Testis (tissue), 2 donors: ENCODE measurements at regions not wholly inside any gene's neighbourhood (a gene's known extent, or its start where the extent isn't known, plus 50 kb on each side); places are given as distances from the start of the nearest gene placed in this dataset.

Source experiments
- DNase-seq: peaks from one replicate; pipeline ENCODE4 v3.0.0-alpha.2; 2019
- H3K27ac ChIP-seq, 2 donors: fragments of 200-600 bp; sonication (generic); one replicate each; pipeline ENCODE4 v1.5.1; 2019
- H3K27me3 ChIP-seq: fragments of 200-600 bp; sonication (generic); one replicate; pipeline ENCODE4 v1.5.1; 2019
- H3K36me3 ChIP-seq: fragments of 200-600 bp; sonication (generic); one replicate; pipeline ENCODE4 v1.5.1; 2017; ENCODE audit warnings: low read depth; ENCODE audit errors: missing control alignments
- H3K4me1 ChIP-seq: fragments of 200-600 bp; sonication (generic); one replicate; pipeline ENCODE4 v1.5.1; 2019
- H3K4me3 ChIP-seq, 2 donors: fragments of 200-600 bp; sonication (generic); one replicate each; pipeline ENCODE4 v1.5.1; 2017 to 2019
- H3K9me3 ChIP-seq: fragments of 200-600 bp; sonication (generic); one replicate; pipeline ENCODE4 v1.5.1; 2017
- POLR2A ChIP-seq: fragments of 450-650 bp; IDR thresholded peaks from one replicate; pipeline ENCODE4 v1.6.1; 2017; ENCODE audit warnings: antibody characterized with exemption, mild to moderate bottlenecking, moderate library complexity
- WGBS, 2 donors: methylation state at CpG; one replicate each; pipeline ENCODE4 v1.1.5; 2018; 5-methylcytosine and 5-hydroxymethylcytosine counted together
- intact Hi-C: fragments of 100-400 bp; cut with DNase I; formaldehyde crosslinking; loops from one replicate; pipeline ENCODE4 v1.15.1; 2023; ENCODE audit warnings: low total_unique reads
- TF ChIP-seq, protein P1 (sequence below), 3 experiments: fragments of 450-650 bp in 2 of 3; fragments of 200-600 bp in 1 of 3; sonication (generic) in 1 of 3; IDR thresholded peaks; one replicate each; pipeline ENCODE4 v1.5.1; 2016 to 2019; ENCODE audit warnings: antibody characterized with exemption in 3 of 3, mild to moderate bottlenecking in 2 of 3, moderate library complexity in 1 of 3

DNA sequence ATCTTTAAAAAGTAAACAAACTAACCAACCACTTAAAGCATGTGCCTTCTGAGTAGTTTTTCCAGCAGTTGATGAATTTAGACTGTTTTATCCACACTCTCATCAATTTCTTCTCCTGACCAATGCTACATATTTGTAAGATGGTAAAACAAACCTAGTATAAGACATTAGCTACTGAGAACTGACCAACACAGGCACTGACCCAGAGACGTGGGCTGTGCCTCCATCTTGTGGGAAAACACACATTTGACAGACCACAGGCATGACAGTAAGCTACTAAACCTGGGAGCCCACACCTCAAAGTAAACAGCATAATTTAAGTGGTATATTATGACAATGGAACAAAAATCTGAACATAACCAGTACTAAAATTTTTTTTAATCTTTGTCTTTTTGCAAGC, 121.4 kb upstream of the NRSN1 start:
- Histone ChIP-seq H3K4me3 (no peak overlapping the region), H3K27me3 (no peaks in the 10 kb centered on the region), H3K4me1 (no peaks in the 10 kb centered on the region), H3K27ac (no peak overlapping the region), H3K9me3 (no peaks in the 10 kb centered on the region), H3K36me3 (no peaks in the 10 kb centered on the region)
- TF ChIP-seq POLR2A = no peak
- TF ChIP-seq, protein P1, sequence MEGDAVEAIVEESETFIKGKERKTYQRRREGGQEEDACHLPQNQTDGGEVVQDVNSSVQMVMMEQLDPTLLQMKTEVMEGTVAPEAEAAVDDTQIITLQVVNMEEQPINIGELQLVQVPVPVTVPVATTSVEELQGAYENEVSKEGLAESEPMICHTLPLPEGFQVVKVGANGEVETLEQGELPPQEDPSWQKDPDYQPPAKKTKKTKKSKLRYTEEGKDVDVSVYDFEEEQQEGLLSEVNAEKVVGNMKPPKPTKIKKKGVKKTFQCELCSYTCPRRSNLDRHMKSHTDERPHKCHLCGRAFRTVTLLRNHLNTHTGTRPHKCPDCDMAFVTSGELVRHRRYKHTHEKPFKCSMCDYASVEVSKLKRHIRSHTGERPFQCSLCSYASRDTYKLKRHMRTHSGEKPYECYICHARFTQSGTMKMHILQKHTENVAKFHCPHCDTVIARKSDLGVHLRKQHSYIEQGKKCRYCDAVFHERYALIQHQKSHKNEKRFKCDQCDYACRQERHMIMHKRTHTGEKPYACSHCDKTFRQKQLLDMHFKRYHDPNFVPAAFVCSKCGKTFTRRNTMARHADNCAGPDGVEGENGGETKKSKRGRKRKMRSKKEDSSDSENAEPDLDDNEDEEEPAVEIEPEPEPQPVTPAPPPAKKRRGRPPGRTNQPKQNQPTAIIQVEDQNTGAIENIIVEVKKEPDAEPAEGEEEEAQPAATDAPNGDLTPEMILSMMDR (IDR thresholded peaks at IDR 0.05) = no peak
- intact Hi-C loops = no loop called here
- no peak for DNase-seq
- 78 to 79% methylated on average over 1 of the region's 1 CpG for WGBS, 2 donors

DNA sequence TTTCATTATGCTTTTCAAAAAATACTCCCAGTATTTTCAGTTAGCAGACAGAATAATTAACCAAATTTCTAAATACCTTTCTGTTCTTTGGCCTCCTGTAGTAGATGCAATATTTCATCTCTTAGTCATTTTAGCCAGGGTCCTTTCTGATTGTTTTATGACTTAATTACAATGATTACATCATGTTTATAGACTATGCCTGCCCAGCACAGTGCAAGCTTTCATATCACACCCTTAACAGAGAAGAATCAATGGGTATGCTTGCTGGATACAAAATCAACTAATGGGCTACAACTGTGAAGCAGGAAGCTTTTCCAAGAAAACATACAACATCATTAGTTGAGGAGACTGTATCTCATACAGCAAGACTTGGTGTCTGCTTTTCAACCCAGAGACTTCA, 119.8 kb upstream of the NRSN1 start:
- H3K4me1 ChIP-seq = no peaks in the 10 kb centered on the region
- intact Hi-C loops = no loop called here
- no peaks in the 10 kb centered on the region for H3K36me3 ChIP-seq
- DNase-seq = no peak
- TF ChIP-seq, protein P1 (IDR thresholded peaks at IDR 0.05) = no peak
- no peak for TF ChIP-seq POLR2A
- no peaks in the 10 kb centered on the region for H3K27me3 ChIP-seq
- H3K27ac ChIP-seq = no peak overlapping the region
- no peaks in the 10 kb centered on the region for H3K9me3 ChIP-seq
- H3K4me3 ChIP-seq = no peak overlapping the region

DNA sequence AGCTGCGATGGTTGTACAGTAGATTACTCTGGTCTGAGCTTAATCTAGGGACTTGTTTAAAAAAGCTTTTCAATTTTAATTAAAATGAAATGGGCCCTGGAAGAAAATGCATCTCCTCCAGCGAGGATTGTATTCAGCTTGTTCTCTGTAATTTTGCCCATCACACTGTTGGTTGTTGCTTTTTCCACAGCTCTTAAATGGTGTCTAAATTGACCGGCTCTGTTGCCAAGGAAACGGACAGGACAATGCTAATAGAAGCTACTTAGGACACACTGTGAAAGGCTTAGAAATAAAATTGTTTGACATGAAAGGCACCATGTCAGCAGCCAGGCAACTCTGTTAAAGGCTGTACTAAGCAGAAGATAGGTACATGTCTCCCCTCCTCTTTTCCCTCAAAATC, 116.7 kb upstream of the NRSN1 start:
- no peak for DNase-seq
- intact Hi-C loops = no loop called here
- H3K27me3 ChIP-seq = no peaks in the 10 kb centered on the region
- no peaks in the 10 kb centered on the region for H3K9me3 ChIP-seq
- TF ChIP-seq, protein P1 (IDR thresholded peaks at IDR 0.05) = no peak
- no peak for TF ChIP-seq POLR2A
- WGBS, 2 donors = 52 to 61% methylated on average over 4 of the region's 4 CpGs
- H3K4me1 ChIP-seq = no peaks in the 10 kb centered on the region
- no peak overlapping the region for H3K27ac ChIP-seq
- no peak overlapping the region for H3K4me3 ChIP-seq
- no peaks in the 10 kb centered on the region for H3K36me3 ChIP-seq

DNA sequence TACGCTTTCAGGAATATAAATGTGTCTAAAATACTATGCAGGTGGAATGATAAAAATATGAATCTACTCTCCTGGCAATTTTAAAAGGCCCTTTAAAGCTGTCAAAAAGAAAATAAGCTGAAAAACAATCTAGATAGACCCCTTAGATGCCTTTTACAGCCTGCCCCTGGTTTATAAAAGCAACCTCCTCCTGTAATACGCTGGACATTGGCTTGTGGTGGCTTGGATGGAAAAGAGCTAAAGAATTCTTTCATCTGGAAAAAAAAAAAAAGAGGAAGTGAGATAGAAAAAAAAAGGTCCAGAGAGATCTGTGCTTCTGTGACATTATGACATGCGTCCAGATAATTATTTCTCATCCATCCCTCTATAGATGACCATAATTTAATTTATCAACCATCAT, 115.9 kb upstream of the NRSN1 start:
- H3K4me1 ChIP-seq = no peaks in the 10 kb centered on the region
- no peaks in the 10 kb centered on the region for H3K36me3 ChIP-seq
- no peaks in the 10 kb centered on the region for H3K9me3 ChIP-seq
- 70 to 80% methylated on average over 3 of the region's 3 CpGs for WGBS, 2 donors
- no peak overlapping the region for H3K4me3 ChIP-seq
- H3K27ac ChIP-seq = no peak overlapping the region
- H3K27me3 ChIP-seq = no peaks in the 10 kb centered on the region
- no peak for TF ChIP-seq POLR2A
- TF ChIP-seq, protein P1 (IDR thresholded peaks at IDR 0.05) = no peak
- no peak for DNase-seq
- intact Hi-C loops = no loop called here

DNA sequence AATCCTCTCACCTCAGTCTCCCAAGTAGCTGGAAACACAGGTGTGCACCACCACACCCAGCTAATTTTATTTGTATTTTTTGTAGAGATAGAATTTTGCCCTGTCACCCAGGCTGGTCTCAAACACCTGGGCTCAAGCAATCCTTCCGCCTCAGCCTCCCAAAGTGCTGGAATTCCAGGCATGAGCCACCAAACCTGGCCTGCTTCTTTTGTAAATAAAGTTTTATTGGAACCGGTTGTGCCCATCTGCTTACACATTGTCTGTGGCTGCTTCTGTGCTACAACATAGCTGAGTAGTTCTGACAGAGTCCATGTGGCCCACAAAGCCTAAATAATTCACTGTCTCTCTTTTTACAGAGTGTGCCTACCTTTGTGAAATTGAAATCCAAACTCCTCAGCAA, 109.7 kb upstream of the NRSN1 start:
- TF ChIP-seq, protein P1 (IDR thresholded peaks at IDR 0.05) = no peak
- TF ChIP-seq POLR2A = no peak
- Histone ChIP-seq H3K36me3 (no peaks in the 10 kb centered on the region), H3K27ac (no peak overlapping the region), H3K9me3 (no peaks in the 10 kb centered on the region), H3K4me3 (no peak overlapping the region), H3K4me1 (no peaks in the 10 kb centered on the region), H3K27me3 (no peaks in the 10 kb centered on the region)
- DNase-seq = no peak
- 96 to 97% methylated on average over 2 of the region's 2 CpGs for WGBS, 2 donors
- intact Hi-C loops = no loop called here
